Gastrocnemius medialis (tissue), 4 donors: ENCODE measurements at regions not wholly inside any gene's neighbourhood (a gene's known extent, or its start where the extent isn't known, plus 50 kb on each side); places are given as distances from the start of the nearest gene placed in this dataset.
"Not testable (repeated sequence)": the region's sequence is repeated elsewhere in the genome, so short reads cannot be mapped to it uniquely, and the experiment has no call there.

Experiments used
- CTCF ChIP-seq, 5 experiments: fragments of 450-650 bp in 3 of 5; fragments of 200-600 bp in 2 of 5; sonication (generic) in 2 of 5; IDR thresholded peaks in 4 of 5; conservative IDR thresholded peaks in 1 of 5; 1 replicate in 4 of 5; 2 replicates in 1 of 5; pipeline ENCODE4 v1.5.1; 2016 to 2019; ENCODE audit warnings: antibody characterized with exemption in 5 of 5, mild to moderate bottlenecking in 3 of 5, moderate library complexity in 3 of 5
- POLR2A ChIP-seq, 2 donors: fragments of 450-650 bp; IDR thresholded peaks; one replicate each; pipeline ENCODE4 v1.6.1; 2017; ENCODE audit warnings: antibody characterized with exemption in 2 of 2, mild to moderate bottlenecking in 2 of 2, moderate library complexity in 2 of 2

GRCh38 chr9:63785059-63785458 is 1500.0 kb downstream of the FOXD4L5 start:
- not testable (repeated sequence) for TF ChIP-seq CTCF (IDR thresholded peaks at IDR 0.05 in 4 of 5, conservative IDR thresholded peaks at IDR 0.05 in 1 of 5); POLR2A (IDR thresholded peaks at IDR 0.05)
